Uterus (tissue), 2 donors: ENCODE measurements at regions not wholly inside any gene's neighbourhood (a gene's known extent, or its start where the extent isn't known, plus 50 kb on each side); places are given as distances from the start of the nearest gene placed in this dataset.

ENCODE experiments used
- CTCF ChIP-seq, 4 experiments: fragments of 200-600 bp in 2 of 4; fragments of 450-650 bp in 2 of 4; sonication (generic) in 2 of 4; IDR thresholded peaks; one replicate each; pipeline ENCODE4 v1.5.1; 2016 to 2019; ENCODE audit warnings: antibody characterized with exemption in 4 of 4, mild to moderate bottlenecking in 2 of 4, moderate library complexity in 1 of 4
- POLR2A ChIP-seq, 2 donors: fragments of 450-650 bp; IDR thresholded peaks; one replicate each; pipeline ENCODE4 v1.6.1; 2016; ENCODE audit warnings: antibody characterized with exemption in 2 of 2, mild to moderate bottlenecking in 1 of 2, moderate library complexity in 1 of 2

DNA sequence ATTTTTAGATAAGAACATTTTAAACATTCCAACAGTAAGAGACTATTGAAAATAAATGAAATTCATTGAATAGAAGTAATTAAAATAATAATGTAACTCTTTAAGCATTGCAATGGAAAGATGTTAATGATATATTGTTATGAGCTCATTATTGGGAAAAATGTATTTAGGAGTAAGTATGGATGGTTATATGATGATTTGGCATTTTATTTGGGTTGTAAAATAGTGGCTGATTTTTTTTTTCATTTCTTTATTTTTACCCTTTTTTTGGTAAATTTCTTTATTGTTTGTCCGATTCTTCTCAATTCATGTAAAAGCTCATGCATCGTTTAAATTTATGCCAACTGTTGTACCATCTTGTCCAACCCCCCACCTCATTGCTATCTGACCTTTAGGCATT is 539.9 kb downstream of the HS3ST4 start:
- TF ChIP-seq POLR2A (IDR thresholded peaks at IDR 0.05): no peak
- TF ChIP-seq CTCF (IDR thresholded peaks at IDR 0.05): no peak
